SK-N-SH (cell line): ENCODE measurements at regions not wholly inside any gene's neighbourhood (a gene's known extent, or its start where the extent isn't known, plus 50 kb on each side); places are given as distances from the start of the nearest gene placed in this dataset.

Experiments used
- CTCF ChIA-PET: fragments of 300-600, 350-600 bp; formaldehyde crosslinking; extraction: SDS; loops from one replicate; lab custom pipeline; 2021; lab: Yijun Ruan, JAX
- POLR2A ChIA-PET: fragments of 350-600 bp; sonication (Branson Sonifier 250); formaldehyde crosslinking; extraction: SDS; loops from one replicate; lab custom pipeline; 2020; ENCODE audit warnings: antibody characterized with exemption, inconsistent platforms; lab: Yijun Ruan, JAX
- DNase-seq: peaks from one replicate; pipeline ENCODE4 v3.0.0; 2012
- H2AFZ ChIP-seq: fragments of 200-600 bp; sonication (generic); 2 replicates; pipeline ENCODE4 v1.8.1; 2016; ENCODE audit warnings: antibody characterized with exemption, mild to moderate bottlenecking, low read depth
- H3F3A ChIP-seq: fragments of 200-600 bp; sonication (generic); replicated peaks from 2 replicates; pipeline ENCODE3; 2016; ENCODE audit warnings: antibody characterized with exemption, mild to moderate bottlenecking; ENCODE audit not compliant: insufficient read depth
- H3K27ac ChIP-seq, 2 experiments: fragments of 200-500 bp in 1 of 2; fragments of 200-600 bp in 1 of 2; sonication (Bioruptor generic) in 1 of 2; sonication (generic), shearing (Covaris generic) in 1 of 2; 2 replicates each; pipeline versions ENCODE4 v1.5.1 to v1.6.1; 2014 to 2016; ENCODE audit warnings: low read depth in 2 of 2, inconsistent platforms in 1 of 2, low read length in 1 of 2, mild to moderate bottlenecking in 1 of 2, mixed read lengths in 1 of 2
- H3K27me3 ChIP-seq: fragments of 200-600 bp; sonication (generic), shearing (Covaris generic); 2 replicates; pipeline ENCODE4 v1.6.1; 2016; ENCODE audit warnings: mixed run types; ENCODE audit not compliant: insufficient read depth
- H3K36me3 ChIP-seq, 2 experiments: fragments of 200-500 bp in 1 of 2; fragments of 200-600 bp in 1 of 2; sonication (Bioruptor generic) in 1 of 2; sonication (generic) in 1 of 2; replicated peaks in 1 of 2; 2 replicates each; pipeline versions ENCODE3 to v1.5.1; 2014 to 2016; ENCODE audit warnings: low read length in 1 of 2, mild to moderate bottlenecking in 1 of 2; ENCODE audit not compliant: insufficient read depth in 2 of 2, control insufficient read depth in 1 of 2
- H3K4me1 ChIP-seq, 2 experiments: fragments of 200-500 bp in 1 of 2; fragments of 200-600 bp in 1 of 2; sonication (Bioruptor generic) in 1 of 2; sonication (generic), shearing (Covaris generic) in 1 of 2; 2 replicates each; pipeline versions ENCODE4 v1.5.1 to v1.6.1; 2014 to 2016; ENCODE audit warnings: low read depth in 1 of 2, low read length in 1 of 2, mixed run types in 1 of 2; ENCODE audit not compliant: insufficient read depth in 2 of 2, control insufficient read depth in 1 of 2
- H3K4me2 ChIP-seq: fragments of 200-600 bp; sonication (generic), shearing (Covaris generic); 2 replicates; pipeline ENCODE4 v1.6.1; 2017; ENCODE audit warnings: mixed run types
- H3K4me3 ChIP-seq, 2 experiments: fragments of 200-500 bp in 1 of 2; fragments of 200-600 bp in 1 of 2; sonication (Bioruptor generic) in 1 of 2; sonication (generic), shearing (Covaris generic) in 1 of 2; 2 replicates each; pipeline versions ENCODE4 v1.5.1 to v1.8.1; 2014 to 2016; ENCODE audit warnings: low read depth in 2 of 2, inconsistent platforms in 1 of 2, low read length in 1 of 2, mild to moderate bottlenecking in 1 of 2, mixed read lengths in 1 of 2, moderate library complexity in 1 of 2
- H3K79me2 ChIP-seq: fragments of 200-600 bp; sonication (generic); 2 replicates; pipeline ENCODE4 v1.8.1; 2017; ENCODE audit warnings: mild to moderate bottlenecking; ENCODE audit not compliant: insufficient read depth
- H3K9ac ChIP-seq: fragments of 200-600 bp; sonication (generic); 2 replicates; pipeline ENCODE4 v1.6.1; 2017; ENCODE audit warnings: mixed run types
- H3K9me2 ChIP-seq: fragments of 200-600 bp; sonication (generic); 2 replicates; pipeline ENCODE4 v1.6.1; 2017; ENCODE audit warnings: mixed run types
- H3K9me3 ChIP-seq: fragments of 200-600 bp; sonication (generic); 2 replicates; pipeline ENCODE4 v1.6.1; 2017; ENCODE audit warnings: mixed run types, mild to moderate bottlenecking, moderate library complexity
- H4K20me1 ChIP-seq: fragments of 200-600 bp; sonication (generic); 2 replicates; pipeline ENCODE4 v1.6.1; 2017; ENCODE audit warnings: mild to moderate bottlenecking, mixed run types; ENCODE audit not compliant: insufficient read depth
- CHD2 ChIP-seq: fragments of 150-350 bp; IDR thresholded peaks from 2 replicates; pipeline ENCODE4 v1.6.1; 2018; ENCODE audit warnings: low read length; ENCODE audit not compliant: partially characterized antibody
- ELF1 ChIP-seq: IDR thresholded peaks from 2 replicates; pipeline ENCODE4 v1.4.0; 2012
- EP300 ChIP-seq, 2 experiments: IDR thresholded peaks; 2 replicates each; pipeline versions ENCODE4 v1.4.0 to v1.6.1; 2012; ENCODE audit warnings: borderline replicate concordance in 1 of 2, low read depth in 1 of 2, low read length in 1 of 2
- FOSL2 ChIP-seq: IDR thresholded peaks from 2 replicates; pipeline ENCODE4 v1.4.0; 2012; ENCODE audit warnings: low read depth, mild to moderate bottlenecking, moderate library complexity, borderline replicate concordance
- FOXM1 ChIP-seq: IDR thresholded peaks from 2 replicates; pipeline ENCODE4 v1.4.0; 2012; ENCODE audit warnings: low read depth, mild to moderate bottlenecking
- MEF2A ChIP-seq: IDR thresholded peaks from 2 replicates; pipeline ENCODE4 v1.4.0; 2012; ENCODE audit warnings: low read depth, borderline replicate concordance
- NFIC ChIP-seq: IDR thresholded peaks from 2 replicates; pipeline ENCODE4 v1.4.0; 2012; ENCODE audit warnings: borderline replicate concordance
- RAD21 ChIP-seq: IDR thresholded peaks from 2 replicates; pipeline ENCODE4 v1.6.1; 2012; ENCODE audit warnings: mild to moderate bottlenecking, low read length
- RCOR1 ChIP-seq: fragments of 150-350 bp; IDR thresholded peaks from 2 replicates; pipeline ENCODE4 v1.6.1; 2017; ENCODE audit warnings: antibody characterized with exemption, low read length
- RXRA ChIP-seq: IDR thresholded peaks from 2 replicates; pipeline ENCODE4 v1.4.0; 2012; ENCODE audit warnings: low read depth, mild to moderate bottlenecking, borderline replicate concordance
- SMC3 ChIP-seq: IDR thresholded peaks from 2 replicates; pipeline ENCODE4 v1.6.1; 2012; ENCODE audit warnings: low read depth, low read length, improper control_type of control experiment
- TEAD4 ChIP-seq: IDR thresholded peaks from 2 replicates; pipeline ENCODE4 v1.4.0; 2012; ENCODE audit warnings: mild to moderate bottlenecking, borderline replicate concordance; ENCODE audit not compliant: insufficient read depth
- USF2 ChIP-seq: fragments of 150-350 bp; IDR thresholded peaks from 2 replicates; pipeline ENCODE4 v1.6.1; 2017; ENCODE audit warnings: antibody characterized with exemption, low read length, low read depth, borderline replicate concordance
- YY1 ChIP-seq: IDR thresholded peaks from 2 replicates; pipeline ENCODE4 v1.4.0; 2012; ENCODE audit warnings: low read depth, mild to moderate bottlenecking
- WGBS: methylation state at CpG from one replicate; pipeline ENCODE4 v1.1.6; 2017; ENCODE audit warnings: low lambda C conversion rate; 5-methylcytosine and 5-hydroxymethylcytosine counted together
- TF ChIP-seq, protein P1 (sequence below): IDR thresholded peaks from 2 replicates; pipeline ENCODE4 v1.4.0; 2012; ENCODE audit warnings: low read depth, borderline replicate concordance
- TF ChIP-seq, protein P2 (sequence below): IDR thresholded peaks from 2 replicates; pipeline ENCODE4 v1.4.0; 2012; ENCODE audit warnings: low read depth
- TF ChIP-seq, protein P3 (sequence below): fragments of 200-600 bp; sonication (generic); IDR thresholded peaks from 2 replicates; pipeline ENCODE4 v1.6.1; 2017; ENCODE audit warnings: antibody characterized with exemption, mild to moderate bottlenecking, moderate library complexity
- TF ChIP-seq, protein P4 (sequence below): IDR thresholded peaks from 2 replicates; pipeline ENCODE4; 2012
- TF ChIP-seq, protein P5 (sequence below): IDR thresholded peaks from 2 replicates; pipeline ENCODE4 v1.6.1; 2012; ENCODE audit warnings: mild to moderate bottlenecking, low read depth, low read length, moderate library complexity

DNA sequence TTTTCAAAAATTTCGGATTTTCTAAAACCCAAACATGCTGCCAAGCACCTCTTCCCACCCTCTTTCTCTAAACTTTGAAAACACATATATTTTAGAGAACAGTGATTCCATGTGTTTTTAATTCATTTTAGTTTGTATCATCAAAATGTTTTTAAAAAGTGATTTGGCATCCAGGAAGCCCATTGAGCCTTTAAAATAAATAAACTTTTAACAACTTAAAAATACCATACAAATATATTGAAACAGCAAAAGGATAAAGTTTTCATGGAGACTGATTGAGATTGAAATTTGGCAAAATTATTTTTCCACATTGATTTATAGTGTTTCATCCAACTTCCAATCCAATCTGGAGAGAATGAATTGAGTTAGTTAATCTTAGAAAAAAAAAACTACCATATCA is 374.7 kb downstream of the CD109 start:
- Histone ChIP-seq H3F3A (peaks cover 3% of the 10 kb centered on the region), H3K9ac (no peak overlapping the region), H3K4me3 (no peak overlapping the region), H4K20me1 (no peaks in the 10 kb centered on the region), H3K9me2 (no peaks in the 10 kb centered on the region), H3K27me3 (no peaks in the 10 kb centered on the region), H3K79me2 (no peaks in the 10 kb centered on the region), H3K27ac (no peak overlapping the region), H3K36me3 (no peaks in the 10 kb centered on the region), H3K9me3 (no peaks in the 10 kb centered on the region), H2AFZ (no peak overlapping the region), H3K4me1 (no peaks in the 10 kb centered on the region), H3K4me2 (no peak overlapping the region)
- CTCF ChIA-PET = no interaction called here
- 7% methylated on average over 1 of the region's 1 CpG for WGBS
- POLR2A ChIA-PET = no interaction called here
- no peak for TF ChIP-seq ELF1
- TF ChIP-seq USF2 = no peak
- no peak for TF ChIP-seq RXRA
- TF ChIP-seq CHD2 = no peak
- TF ChIP-seq YY1 = no peak
- TF ChIP-seq, protein P1, sequence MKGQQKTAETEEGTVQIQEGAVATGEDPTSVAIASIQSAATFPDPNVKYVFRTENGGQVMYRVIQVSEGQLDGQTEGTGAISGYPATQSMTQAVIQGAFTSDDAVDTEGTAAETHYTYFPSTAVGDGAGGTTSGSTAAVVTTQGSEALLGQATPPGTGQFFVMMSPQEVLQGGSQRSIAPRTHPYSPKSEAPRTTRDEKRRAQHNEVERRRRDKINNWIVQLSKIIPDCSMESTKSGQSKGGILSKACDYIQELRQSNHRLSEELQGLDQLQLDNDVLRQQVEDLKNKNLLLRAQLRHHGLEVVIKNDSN = no peak
- no peak for TF ChIP-seq MEF2A
- DNase-seq = no peak

DNA sequence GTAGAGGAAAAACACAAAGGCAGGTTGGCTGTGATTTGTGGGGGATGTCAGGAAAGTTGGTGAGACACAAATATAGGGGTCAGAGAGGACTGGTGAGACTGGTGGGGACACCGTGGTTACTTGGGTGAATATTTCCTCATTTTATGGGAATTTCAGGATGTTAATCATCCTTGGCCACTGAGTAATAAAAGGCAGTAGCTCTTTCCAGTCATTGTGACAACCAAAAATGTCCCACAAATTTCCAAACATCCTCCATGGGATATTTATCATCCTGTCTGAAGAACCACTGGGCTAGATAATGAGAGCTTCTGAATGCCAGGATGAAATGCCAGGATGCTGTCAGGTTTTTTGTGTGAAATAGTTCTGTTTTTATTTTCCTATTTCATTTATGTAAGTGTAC is 374.1 kb downstream of the CD109 start:
- no peaks in the 10 kb centered on the region for H3K9me3 ChIP-seq
- no peak overlapping the region for H3K4me3 ChIP-seq
- POLR2A ChIA-PET = no interaction called here
- H3F3A ChIP-seq = peaks cover 3% of the 10 kb centered on the region
- no peak overlapping the region for H3K27ac ChIP-seq
- no peaks in the 10 kb centered on the region for H4K20me1 ChIP-seq
- no peaks in the 10 kb centered on the region for H3K4me1 ChIP-seq
- no peak overlapping the region for H3K4me2 ChIP-seq
- 0% methylated on average over 1 of the region's 1 CpG for WGBS
- H3K27me3 ChIP-seq = no peaks in the 10 kb centered on the region
- CTCF ChIA-PET = no interaction called here
- H2AFZ ChIP-seq = no peak overlapping the region
- DNase-seq = no peak
- no peaks in the 10 kb centered on the region for H3K9me2 ChIP-seq
- H3K36me3 ChIP-seq = no peaks in the 10 kb centered on the region
- no peak for TF ChIP-seq RXRA
- TF ChIP-seq, protein P2, sequence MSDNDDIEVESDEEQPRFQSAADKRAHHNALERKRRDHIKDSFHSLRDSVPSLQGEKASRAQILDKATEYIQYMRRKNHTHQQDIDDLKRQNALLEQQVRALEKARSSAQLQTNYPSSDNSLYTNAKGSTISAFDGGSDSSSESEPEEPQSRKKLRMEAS = no peak
- no peak for TF ChIP-seq FOSL2
- TF ChIP-seq, protein P3, sequence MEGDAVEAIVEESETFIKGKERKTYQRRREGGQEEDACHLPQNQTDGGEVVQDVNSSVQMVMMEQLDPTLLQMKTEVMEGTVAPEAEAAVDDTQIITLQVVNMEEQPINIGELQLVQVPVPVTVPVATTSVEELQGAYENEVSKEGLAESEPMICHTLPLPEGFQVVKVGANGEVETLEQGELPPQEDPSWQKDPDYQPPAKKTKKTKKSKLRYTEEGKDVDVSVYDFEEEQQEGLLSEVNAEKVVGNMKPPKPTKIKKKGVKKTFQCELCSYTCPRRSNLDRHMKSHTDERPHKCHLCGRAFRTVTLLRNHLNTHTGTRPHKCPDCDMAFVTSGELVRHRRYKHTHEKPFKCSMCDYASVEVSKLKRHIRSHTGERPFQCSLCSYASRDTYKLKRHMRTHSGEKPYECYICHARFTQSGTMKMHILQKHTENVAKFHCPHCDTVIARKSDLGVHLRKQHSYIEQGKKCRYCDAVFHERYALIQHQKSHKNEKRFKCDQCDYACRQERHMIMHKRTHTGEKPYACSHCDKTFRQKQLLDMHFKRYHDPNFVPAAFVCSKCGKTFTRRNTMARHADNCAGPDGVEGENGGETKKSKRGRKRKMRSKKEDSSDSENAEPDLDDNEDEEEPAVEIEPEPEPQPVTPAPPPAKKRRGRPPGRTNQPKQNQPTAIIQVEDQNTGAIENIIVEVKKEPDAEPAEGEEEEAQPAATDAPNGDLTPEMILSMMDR = no peak
- TF ChIP-seq, protein P4, sequence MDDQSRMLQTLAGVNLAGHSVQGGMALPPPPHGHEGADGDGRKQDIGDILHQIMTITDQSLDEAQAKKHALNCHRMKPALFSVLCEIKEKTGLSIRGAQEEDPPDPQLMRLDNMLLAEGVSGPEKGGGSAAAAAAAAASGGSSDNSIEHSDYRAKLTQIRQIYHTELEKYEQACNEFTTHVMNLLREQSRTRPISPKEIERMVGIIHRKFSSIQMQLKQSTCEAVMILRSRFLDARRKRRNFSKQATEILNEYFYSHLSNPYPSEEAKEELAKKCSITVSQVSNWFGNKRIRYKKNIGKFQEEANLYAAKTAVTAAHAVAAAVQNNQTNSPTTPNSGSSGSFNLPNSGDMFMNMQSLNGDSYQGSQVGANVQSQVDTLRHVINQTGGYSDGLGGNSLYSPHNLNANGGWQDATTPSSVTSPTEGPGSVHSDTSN = no peak
- no peak for TF ChIP-seq USF2
- no peak for TF ChIP-seq FOXM1
- TF ChIP-seq EP300 (IDR thresholded peaks at IDR 0.05; ENCODE audit: borderline replicate concordance in 1 of 2, low read depth in 1 of 2, low read length in 1 of 2) = no peak
- TF ChIP-seq, protein P5, sequence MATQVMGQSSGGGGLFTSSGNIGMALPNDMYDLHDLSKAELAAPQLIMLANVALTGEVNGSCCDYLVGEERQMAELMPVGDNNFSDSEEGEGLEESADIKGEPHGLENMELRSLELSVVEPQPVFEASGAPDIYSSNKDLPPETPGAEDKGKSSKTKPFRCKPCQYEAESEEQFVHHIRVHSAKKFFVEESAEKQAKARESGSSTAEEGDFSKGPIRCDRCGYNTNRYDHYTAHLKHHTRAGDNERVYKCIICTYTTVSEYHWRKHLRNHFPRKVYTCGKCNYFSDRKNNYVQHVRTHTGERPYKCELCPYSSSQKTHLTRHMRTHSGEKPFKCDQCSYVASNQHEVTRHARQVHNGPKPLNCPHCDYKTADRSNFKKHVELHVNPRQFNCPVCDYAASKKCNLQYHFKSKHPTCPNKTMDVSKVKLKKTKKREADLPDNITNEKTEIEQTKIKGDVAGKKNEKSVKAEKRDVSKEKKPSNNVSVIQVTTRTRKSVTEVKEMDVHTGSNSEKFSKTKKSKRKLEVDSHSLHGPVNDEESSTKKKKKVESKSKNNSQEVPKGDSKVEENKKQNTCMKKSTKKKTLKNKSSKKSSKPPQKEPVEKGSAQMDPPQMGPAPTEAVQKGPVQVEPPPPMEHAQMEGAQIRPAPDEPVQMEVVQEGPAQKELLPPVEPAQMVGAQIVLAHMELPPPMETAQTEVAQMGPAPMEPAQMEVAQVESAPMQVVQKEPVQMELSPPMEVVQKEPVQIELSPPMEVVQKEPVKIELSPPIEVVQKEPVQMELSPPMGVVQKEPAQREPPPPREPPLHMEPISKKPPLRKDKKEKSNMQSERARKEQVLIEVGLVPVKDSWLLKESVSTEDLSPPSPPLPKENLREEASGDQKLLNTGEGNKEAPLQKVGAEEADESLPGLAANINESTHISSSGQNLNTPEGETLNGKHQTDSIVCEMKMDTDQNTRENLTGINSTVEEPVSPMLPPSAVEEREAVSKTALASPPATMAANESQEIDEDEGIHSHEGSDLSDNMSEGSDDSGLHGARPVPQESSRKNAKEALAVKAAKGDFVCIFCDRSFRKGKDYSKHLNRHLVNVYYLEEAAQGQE = no peak
- no peak for TF ChIP-seq TEAD4
- TF ChIP-seq NFIC = no peak
- TF ChIP-seq YY1 = no peak
- TF ChIP-seq SMC3 = no peak
- no peak for TF ChIP-seq RAD21
- no peak for TF ChIP-seq RCOR1
- TF ChIP-seq, all 33 proteins: peak for 0
- no peak overlapping the region for H3K9ac ChIP-seq
- H3K79me2 ChIP-seq = no peaks in the 10 kb centered on the region
